ENCODE measurements at regions not wholly inside any gene's neighbourhood (a gene's known extent, or its start where the extent isn't known, plus 50 kb on each side); places are given as distances from the start of the nearest gene placed in this dataset.

GRCh38 chr17:11074451-11074850 lies 166.6 kb upstream of the SHISA6 start:
- TF ChIP-seq, protein P1, sequence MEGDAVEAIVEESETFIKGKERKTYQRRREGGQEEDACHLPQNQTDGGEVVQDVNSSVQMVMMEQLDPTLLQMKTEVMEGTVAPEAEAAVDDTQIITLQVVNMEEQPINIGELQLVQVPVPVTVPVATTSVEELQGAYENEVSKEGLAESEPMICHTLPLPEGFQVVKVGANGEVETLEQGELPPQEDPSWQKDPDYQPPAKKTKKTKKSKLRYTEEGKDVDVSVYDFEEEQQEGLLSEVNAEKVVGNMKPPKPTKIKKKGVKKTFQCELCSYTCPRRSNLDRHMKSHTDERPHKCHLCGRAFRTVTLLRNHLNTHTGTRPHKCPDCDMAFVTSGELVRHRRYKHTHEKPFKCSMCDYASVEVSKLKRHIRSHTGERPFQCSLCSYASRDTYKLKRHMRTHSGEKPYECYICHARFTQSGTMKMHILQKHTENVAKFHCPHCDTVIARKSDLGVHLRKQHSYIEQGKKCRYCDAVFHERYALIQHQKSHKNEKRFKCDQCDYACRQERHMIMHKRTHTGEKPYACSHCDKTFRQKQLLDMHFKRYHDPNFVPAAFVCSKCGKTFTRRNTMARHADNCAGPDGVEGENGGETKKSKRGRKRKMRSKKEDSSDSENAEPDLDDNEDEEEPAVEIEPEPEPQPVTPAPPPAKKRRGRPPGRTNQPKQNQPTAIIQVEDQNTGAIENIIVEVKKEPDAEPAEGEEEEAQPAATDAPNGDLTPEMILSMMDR (IDR thresholded peaks at IDR 0.05; ENCODE audit: insufficient read depth, low read length, poor library complexity, severe bottlenecking) = no peak
- Histone ChIP-seq H3K36me3 (ENCODE audit: control insufficient read depth, insufficient read depth, low read length) (no peaks in the 10 kb centered on the region), H3K27me3 (replicated peaks; ENCODE audit: control insufficient read depth, insufficient read depth, low read length) (no peaks in the 10 kb centered on the region; the same call in 1 of the 2 replicates), H3K4me3 (replicated peaks; ENCODE audit: low read depth, low read length) (no peak overlapping the region)
- DNase-seq (ENCODE audit: extremely low read depth, insufficient read length) = no peak

GRCh38 chr17:11056926-11057325 lies 184.1 kb upstream of the SHISA6 start:
- no peaks in the 10 kb centered on the region for H3K36me3 ChIP-seq (ENCODE audit: control insufficient read depth, insufficient read depth, low read length)
- TF ChIP-seq, protein P1 (IDR thresholded peaks at IDR 0.05; ENCODE audit: insufficient read depth, low read length, poor library complexity, severe bottlenecking) = no peak
- DNase-seq (ENCODE audit: extremely low read depth, insufficient read length) = no peak
- H3K4me3 ChIP-seq (replicated peaks; ENCODE audit: low read depth, low read length) = no peak overlapping the region
- no peaks in the 10 kb centered on the region for H3K27me3 ChIP-seq (replicated peaks; ENCODE audit: control insufficient read depth, insufficient read depth, low read length)

- Histone ChIP-seq H3K36me3 (ENCODE audit: control insufficient read depth, insufficient read depth, low read length) (no peaks in the 10 kb centered on the region), H3K4me3 (replicated peaks; ENCODE audit: low read depth, low read length) (no peak overlapping the region), H3K27me3 (replicated peaks; ENCODE audit: control insufficient read depth, insufficient read depth, low read length) (no peaks in the 10 kb centered on the region)
- no peak for DNase-seq (ENCODE audit: extremely low read depth, insufficient read length)
- TF ChIP-seq, protein P1 (IDR thresholded peaks at IDR 0.05; ENCODE audit: insufficient read depth, low read length, poor library complexity, severe bottlenecking) = no peak
Observed at GRCh38 chr17:11053846-11054245, 187.2 kb upstream of the SHISA6 start.

DNA sequence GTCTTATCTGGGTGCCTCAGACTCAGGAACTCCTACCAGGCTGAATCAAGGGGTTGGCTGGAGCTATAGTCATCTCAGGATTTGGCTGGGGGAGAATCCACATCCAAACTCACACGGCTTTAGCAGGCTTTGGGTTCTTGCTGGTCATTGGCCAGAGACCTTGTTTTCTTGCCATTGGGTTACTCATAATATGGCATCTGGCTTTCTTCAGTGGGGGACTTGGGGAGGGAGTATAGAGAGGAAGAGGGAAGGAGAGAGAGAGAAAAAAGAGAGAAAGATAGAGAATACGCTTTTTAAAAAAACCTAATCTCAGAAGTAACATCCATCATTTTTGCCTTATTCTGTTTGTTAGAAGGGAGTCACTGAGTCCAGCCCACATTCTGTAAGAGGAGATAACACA lies 191.5 kb upstream of the SHISA6 start:
- TF ChIP-seq, protein P1 (IDR thresholded peaks at IDR 0.05; ENCODE audit: insufficient read depth, low read length, poor library complexity, severe bottlenecking) = no peak
- Histone ChIP-seq H3K4me3 (replicated peaks; ENCODE audit: low read depth, low read length) (no peak overlapping the region), H3K36me3 (ENCODE audit: control insufficient read depth, insufficient read depth, low read length) (no peaks in the 10 kb centered on the region), H3K27me3 (replicated peaks; ENCODE audit: control insufficient read depth, insufficient read depth, low read length) (no peaks in the 10 kb centered on the region)
- DNase-seq (ENCODE audit: extremely low read depth, insufficient read length) = no peak

DNA sequence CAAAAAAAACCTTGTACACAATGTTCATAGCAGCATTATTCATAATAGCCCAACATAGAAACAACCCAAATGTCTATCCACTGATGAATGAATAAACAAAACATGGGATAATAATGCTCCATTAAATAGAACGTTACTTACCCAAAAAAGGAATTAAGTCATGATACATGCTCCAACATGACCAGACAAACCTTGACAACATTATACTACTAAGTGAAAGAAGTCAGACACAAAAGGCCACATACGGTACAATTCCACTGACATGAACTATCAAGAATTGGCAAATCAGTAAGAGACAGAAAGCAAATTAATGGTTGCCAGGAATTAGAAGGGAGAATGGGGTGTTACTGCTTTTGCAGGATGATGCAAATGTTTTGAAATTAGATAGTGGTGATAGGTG lies 193.8 kb upstream of the SHISA6 start:
- no peaks in the 10 kb centered on the region for H3K36me3 ChIP-seq (ENCODE audit: control insufficient read depth, insufficient read depth, low read length)
- TF ChIP-seq, protein P1 (IDR thresholded peaks at IDR 0.05; ENCODE audit: insufficient read depth, low read length, poor library complexity, severe bottlenecking) = no peak
- H3K27me3 ChIP-seq (replicated peaks; ENCODE audit: control insufficient read depth, insufficient read depth, low read length) = no peaks in the 10 kb centered on the region
- H3K4me3 ChIP-seq (replicated peaks; ENCODE audit: low read depth, low read length) = no peak overlapping the region
- no peak for DNase-seq (ENCODE audit: extremely low read depth, insufficient read length)

DNA sequence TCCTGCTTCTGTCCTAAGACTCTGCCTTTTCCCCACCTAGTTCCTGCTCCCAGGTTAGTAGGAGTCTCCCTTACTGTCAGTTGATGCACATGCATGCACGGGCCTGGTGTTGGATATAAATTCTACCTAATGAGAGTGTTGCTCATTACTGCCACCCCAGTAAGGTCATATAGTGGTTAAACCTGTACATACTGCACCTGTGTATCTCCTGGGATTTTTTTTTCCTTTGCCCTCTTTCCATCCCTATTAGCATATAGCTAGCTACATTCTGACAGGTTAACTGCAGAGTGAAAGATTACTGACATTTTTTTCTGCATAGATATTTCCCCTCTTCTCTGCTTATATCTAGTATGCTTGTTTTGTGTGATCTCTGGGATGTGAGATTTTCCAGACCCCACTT lies 201.5 kb upstream of the PIRT start:
- no peaks in the 10 kb centered on the region for H3K36me3 ChIP-seq (ENCODE audit: control insufficient read depth, insufficient read depth, low read length)
- H3K27me3 ChIP-seq (replicated peaks; ENCODE audit: control insufficient read depth, insufficient read depth, low read length) = no peaks in the 10 kb centered on the region
- TF ChIP-seq, protein P1 (IDR thresholded peaks at IDR 0.05; ENCODE audit: insufficient read depth, low read length, poor library complexity, severe bottlenecking) = no peak
- H3K4me3 ChIP-seq (replicated peaks; ENCODE audit: low read depth, low read length) = no peak overlapping the region
- no peak for DNase-seq (ENCODE audit: extremely low read depth, insufficient read length)

Measured in GM06990 (cell line).